Endodermal cell (in vitro differentiated cells): ENCODE measurements at regions not wholly inside any gene's neighbourhood (a gene's known extent, or its start where the extent isn't known, plus 50 kb on each side); places are given as distances from the start of the nearest gene placed in this dataset.
A peak's percentile ranks its signal among the peaks of the same experiment; 100 is the strongest.

Experiments
- DNase-seq: peaks from one replicate; pipeline ENCODE4 v3.0.0-alpha.2; 2017
- H3K27ac ChIP-seq: 2 replicates; pipeline ENCODE4 v1.5.1; 2013; ENCODE audit warnings: mild to moderate bottlenecking, low read depth, low read length, moderate library complexity
- H3K27me3 ChIP-seq: 2 replicates; pipeline ENCODE4 v1.6.1; 2013; ENCODE audit warnings: mild to moderate bottlenecking, low read length, moderate library complexity; ENCODE audit not compliant: insufficient read depth, control insufficient read depth, poor library complexity, severe bottlenecking
- H3K36me3 ChIP-seq: 2 replicates; pipeline ENCODE4 v1.7.0; 2013; ENCODE audit warnings: mild to moderate bottlenecking, low read length, moderate library complexity; ENCODE audit not compliant: control insufficient read depth, insufficient read depth
- H3K4me1 ChIP-seq: one replicate; pipeline ENCODE4 v1.7.0; 2013; ENCODE audit warnings: low read length; ENCODE audit not compliant: control insufficient read depth, insufficient read depth
- H3K4me3 ChIP-seq: 2 replicates; pipeline ENCODE4 v1.5.1; 2013; ENCODE audit warnings: mild to moderate bottlenecking, low read length, moderate library complexity
- H3K9ac ChIP-seq: 2 replicates; pipeline ENCODE4 v1.6.1; 2013; ENCODE audit warnings: mild to moderate bottlenecking, low read length, moderate library complexity; ENCODE audit not compliant: poor library complexity, severe bottlenecking; ENCODE audit errors: extremely low read depth
- H3K9me3 ChIP-seq: 2 replicates; pipeline ENCODE4 v1.6.1; 2013; ENCODE audit warnings: mild to moderate bottlenecking, low read length, moderate library complexity; ENCODE audit not compliant: control insufficient read depth
- H3K27ac Mint-ChIP-seq: 2 replicates; pipeline ENCODE4 v1.8.0; 2020; ENCODE audit warnings: mixed read lengths
- H3K27me3 Mint-ChIP-seq: 2 replicates; pipeline ENCODE4 v1.8.0; 2021; ENCODE audit warnings: mild to moderate bottlenecking, mixed read lengths; ENCODE audit not compliant: insufficient read depth
- H3K36me3 Mint-ChIP-seq: 2 replicates; pipeline ENCODE4 v1.8.0; 2020; ENCODE audit warnings: low read depth, mixed read lengths
- H3K4me1 Mint-ChIP-seq: 2 replicates; pipeline ENCODE4 v1.8.0; 2020; ENCODE audit warnings: mixed read lengths
- H3K4me3 Mint-ChIP-seq: 2 replicates; pipeline ENCODE4 v1.8.0; 2020; ENCODE audit warnings: mild to moderate bottlenecking, moderate library complexity, mixed read lengths
- H3K9me3 Mint-ChIP-seq: 2 replicates; pipeline ENCODE4 v1.8.0; 2020; ENCODE audit warnings: mild to moderate bottlenecking, mixed read lengths
- CTCF ChIP-seq: fragments of 200-600 bp; sonication (generic); conservative IDR thresholded peaks from 2 replicates; pipeline ENCODE4 v1.5.0; 2021; ENCODE audit warnings: antibody characterized with exemption, mild to moderate bottlenecking
- WGBS, 2 experiments: methylation state at CpG; one replicate each; pipeline versions ENCODE4 v1.1.5 to v1.1.7; 2013; ENCODE audit warnings: missing lambda C conversion rate in 2 of 2, mixed read lengths in 1 of 2; ENCODE audit not compliant: insufficient coverage in 1 of 2, insufficient read length in 1 of 2; 5-methylcytosine and 5-hydroxymethylcytosine counted together

DNA sequence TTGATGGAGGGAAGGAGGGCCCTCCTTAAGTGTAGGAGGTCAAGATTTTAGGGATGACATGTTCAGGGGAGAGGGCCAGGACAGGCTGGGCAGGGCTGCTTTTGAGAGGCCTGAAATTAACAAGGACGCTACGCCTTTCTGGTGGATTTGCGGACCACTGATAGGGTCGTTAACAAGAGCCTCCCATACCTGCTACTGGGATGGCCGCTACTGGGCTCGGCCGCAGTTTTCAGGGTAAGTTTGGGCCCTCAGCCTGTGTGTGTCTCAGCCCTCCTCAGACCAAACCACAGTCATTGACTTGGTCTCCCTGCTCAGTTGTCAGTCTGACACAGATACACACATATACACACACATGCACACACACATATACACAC, 180.9 kb downstream of the SMAD2 start:
- H3K27ac ChIP-seq: no peak overlapping the region
- WGBS, 2 experiments: 93 to 97% methylated on average over 6 to 7 of the region's 7 CpGs
- no peak for TF ChIP-seq CTCF
- Mint-ChIP-seq H3K9me3 (no peaks in the 10 kb centered on the region), H3K36me3 (no peaks in the 10 kb centered on the region), H3K27ac (no peak overlapping the region), H3K4me1 (no peaks in the 10 kb centered on the region), H3K27me3 (peaks cover 41% of the 10 kb centered on the region), H3K4me3 (no peak overlapping the region)
- H3K27me3 ChIP-seq: peaks cover 19% of the 10 kb centered on the region
- no peak for DNase-seq
- no peaks in the 10 kb centered on the region for H3K36me3 ChIP-seq
- H3K9ac ChIP-seq: no peak overlapping the region
- H3K4me1 ChIP-seq: no peaks in the 10 kb centered on the region
- no peak overlapping the region for H3K4me3 ChIP-seq
- no peaks in the 10 kb centered on the region for H3K9me3 ChIP-seq

- H3K4me1 ChIP-seq: no peaks in the 10 kb centered on the region
- H3K27me3 ChIP-seq: peaks cover 19% of the 10 kb centered on the region
- H3K9ac ChIP-seq: no peak overlapping the region
- Mint-ChIP-seq H3K27ac (no peak overlapping the region), H3K27me3 (peaks cover 38% of the 10 kb centered on the region), H3K9me3 (no peaks in the 10 kb centered on the region), H3K4me1 (no peaks in the 10 kb centered on the region), H3K36me3 (no peaks in the 10 kb centered on the region), H3K4me3 (peak overlapping the region; percentile 54)
- no peak overlapping the region for H3K27ac ChIP-seq
- no peaks in the 10 kb centered on the region for H3K9me3 ChIP-seq
- peak; percentile 93 for DNase-seq
- no peaks in the 10 kb centered on the region for H3K36me3 ChIP-seq
- H3K4me3 ChIP-seq: peak overlapping the region; percentile 57
- 15 to 71% methylated on average over 11 to 60 of the region's 60 CpGs for WGBS, 2 experiments
- TF ChIP-seq CTCF: peak; percentile 100
Observed at GRCh38 chr18:47748847-47749599, 181.4 kb downstream of the SMAD2 start.

DNA sequence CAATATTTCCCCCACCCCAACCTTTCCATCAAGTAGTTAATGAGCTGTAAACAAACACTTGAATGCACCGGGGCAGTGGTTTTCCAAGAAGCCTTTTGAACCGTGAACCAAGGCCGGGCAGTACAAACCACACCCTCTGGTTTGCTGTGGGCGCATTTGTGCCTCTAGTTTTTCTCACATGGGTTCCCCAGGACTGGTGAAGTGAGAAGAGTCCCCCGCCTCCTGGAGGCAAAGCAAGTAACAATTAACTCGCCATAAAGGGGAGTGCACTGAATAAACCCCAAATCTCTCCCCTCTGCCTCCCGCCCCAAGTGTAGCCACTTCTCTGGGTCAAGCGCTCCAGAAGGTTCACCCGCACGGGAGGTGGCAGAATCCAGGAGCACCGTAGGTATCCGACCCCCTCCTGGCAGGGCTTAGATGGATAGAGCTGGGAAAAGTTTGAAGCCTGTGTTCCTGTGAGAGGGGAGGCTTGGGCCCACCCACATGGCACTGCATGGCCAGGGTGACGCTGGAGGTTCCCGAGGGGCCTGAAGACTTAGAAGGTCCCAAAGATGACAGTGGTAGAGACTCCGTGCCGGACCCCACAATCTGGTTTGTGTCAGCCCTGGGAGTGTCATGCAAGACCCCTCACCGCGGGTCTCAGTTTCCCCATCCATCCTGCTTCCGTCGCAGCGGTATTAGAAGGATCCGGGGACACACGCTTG, 182.2 kb downstream of the SMAD2 start:
- H3K27ac ChIP-seq: no peak overlapping the region
- H3K9me3 ChIP-seq: no peaks in the 10 kb centered on the region
- no peaks in the 10 kb centered on the region for H3K4me1 Mint-ChIP-seq
- 89 to 93% methylated on average over 15 to 23 of the region's 23 CpGs for WGBS, 2 experiments
- H3K9me3 Mint-ChIP-seq: no peaks in the 10 kb centered on the region
- no peaks in the 10 kb centered on the region for H3K36me3 ChIP-seq
- H3K27me3 Mint-ChIP-seq: peaks cover 38% of the 10 kb centered on the region
- no peaks in the 10 kb centered on the region for H3K36me3 Mint-ChIP-seq
- peak overlapping the region; percentile 54 for H3K4me3 Mint-ChIP-seq
- no peaks in the 10 kb centered on the region for H3K4me1 ChIP-seq
- H3K9ac ChIP-seq: no peak overlapping the region
- peaks cover 19% of the 10 kb centered on the region for H3K27me3 ChIP-seq
- H3K4me3 ChIP-seq: peak overlapping the region; percentile 57
- no peak overlapping the region for H3K27ac Mint-ChIP-seq
- peak; percentile 36 for DNase-seq
- TF ChIP-seq CTCF: no peak
